ENCODE measurements at regions not wholly inside any gene's neighbourhood (a gene's known extent, or its start where the extent isn't known, plus 50 kb on each side); places are given as distances from the start of the nearest gene placed in this dataset.

- Histone ChIP-seq H3K4me3 (ENCODE audit: low read length) (no peak overlapping the region), H3F3A (ENCODE audit: control insufficient read depth, insufficient read depth) (no peaks in the 10 kb centered on the region), H4K20me1 (ENCODE audit: control insufficient read depth, insufficient read depth, low read depth, low read length) (no peaks in the 10 kb centered on the region), H3K9me3 (ENCODE audit: control insufficient read depth, insufficient read depth, low read length) (no peaks in the 10 kb centered on the region), H3K4me2 (ENCODE audit: low read length) (no peak overlapping the region), H3K27ac (ENCODE audit: low read depth, low read length) (no peak overlapping the region), H3K9me2 (replicated peaks; ENCODE audit: control insufficient read depth, low read length) (no peaks in the 10 kb centered on the region), H3K4me1 (ENCODE audit: control insufficient read depth, low read length) (no peaks in the 10 kb centered on the region), H3K36me3 (ENCODE audit: control insufficient read depth, low read length) (no peaks in the 10 kb centered on the region), H3K79me2 (ENCODE audit: control insufficient read depth, low read length) (no peaks in the 10 kb centered on the region), H3K27me3 (ENCODE audit: control insufficient read depth, low read length) (no peaks in the 10 kb centered on the region)
- TF ChIP-seq EZH2phosphoT487 (IDR thresholded peaks at IDR 0.05; ENCODE audit: borderline replicate concordance, low read length) (no peak), CTCF (IDR thresholded peaks at IDR 0.05; ENCODE audit: low read depth, low read length, poor library complexity, severe bottlenecking) (no peak)
Measured at GRCh38 chr13:78431328-78431727, 172.0 kb downstream of the POU4F1 start.

- Histone ChIP-seq H3K9me3 (ENCODE audit: control insufficient read depth, insufficient read depth, low read length) (no peaks in the 10 kb centered on the region), H3K79me2 (ENCODE audit: control insufficient read depth, low read length) (no peaks in the 10 kb centered on the region), H3K36me3 (ENCODE audit: control insufficient read depth, low read length) (no peaks in the 10 kb centered on the region), H3K27ac (ENCODE audit: low read depth, low read length) (no peak overlapping the region), H4K20me1 (ENCODE audit: control insufficient read depth, insufficient read depth, low read depth, low read length) (no peaks in the 10 kb centered on the region), H3K4me3 (ENCODE audit: low read length) (no peak overlapping the region), H3K4me1 (ENCODE audit: control insufficient read depth, low read length) (no peaks in the 10 kb centered on the region), H3F3A (ENCODE audit: control insufficient read depth, insufficient read depth) (no peaks in the 10 kb centered on the region), H3K4me2 (ENCODE audit: low read length) (no peak overlapping the region), H3K27me3 (ENCODE audit: control insufficient read depth, low read length) (no peaks in the 10 kb centered on the region), H3K9me2 (replicated peaks; ENCODE audit: control insufficient read depth, low read length) (no peaks in the 10 kb centered on the region)
- TF ChIP-seq EZH2phosphoT487 (IDR thresholded peaks at IDR 0.05; ENCODE audit: borderline replicate concordance, low read length): no peak
- TF ChIP-seq CTCF (IDR thresholded peaks at IDR 0.05; ENCODE audit: low read depth, low read length, poor library complexity, severe bottlenecking): no peak
Measured at GRCh38 chr13:78430811-78431210, 172.5 kb downstream of the POU4F1 start.

GRCh38 chr13:78430166-78430791 is 173.1 kb downstream of the POU4F1 start:
- Histone ChIP-seq H3K9me3 (ENCODE audit: control insufficient read depth, insufficient read depth, low read length) (no peaks in the 10 kb centered on the region), H3K79me2 (ENCODE audit: control insufficient read depth, low read length) (no peaks in the 10 kb centered on the region), H3K27me3 (ENCODE audit: control insufficient read depth, low read length) (no peaks in the 10 kb centered on the region), H3K4me2 (ENCODE audit: low read length) (no peak overlapping the region), H3K4me1 (ENCODE audit: control insufficient read depth, low read length) (no peaks in the 10 kb centered on the region), H3K9me2 (replicated peaks; ENCODE audit: control insufficient read depth, low read length) (no peaks in the 10 kb centered on the region), H3K4me3 (ENCODE audit: low read length) (no peak overlapping the region), H3K36me3 (ENCODE audit: control insufficient read depth, low read length) (no peaks in the 10 kb centered on the region), H3F3A (ENCODE audit: control insufficient read depth, insufficient read depth) (no peaks in the 10 kb centered on the region), H3K27ac (ENCODE audit: low read depth, low read length) (no peak overlapping the region), H4K20me1 (ENCODE audit: control insufficient read depth, insufficient read depth, low read depth, low read length) (no peaks in the 10 kb centered on the region)
- TF ChIP-seq EZH2phosphoT487 (IDR thresholded peaks at IDR 0.05; ENCODE audit: borderline replicate concordance, low read length) (no peak), CTCF (IDR thresholded peaks at IDR 0.05; ENCODE audit: low read depth, low read length, poor library complexity, severe bottlenecking) (no peak)

All from DOHH2 (cell line).